HepG2 (cell line): ENCODE measurements at regions not wholly inside any gene's neighbourhood (a gene's known extent, or its start where the extent isn't known, plus 50 kb on each side); places are given as distances from the start of the nearest gene placed in this dataset.

Experiments used
- ATAC-seq: fragments of 200-7000 bp; cut with Tn5 transposase; 3 replicates; pipeline ENCODE4 v1.9.1; 2020; ENCODE audit warnings: mild to moderate bottlenecking, moderate library complexity
- BruUV-seq: library from RNA; stranded (reverse); fragments of 400-500 nt; replicated peaks from 2 replicates; lab custom pipeline; 2021; lab: Mats Ljungman, UMichigan
- CTCF ChIA-PET: fragments of 300-600 bp; formaldehyde crosslinking; extraction: SDS; loops from one replicate; lab custom pipeline; 2021; ENCODE audit warnings: low total read pairs, inconsistent platforms, low intra/inter-chr PET ratio; lab: Yijun Ruan, JAX
- POLR2A ChIA-PET: fragments of 350-600 bp; sonication (Branson Sonifier 250); formaldehyde crosslinking; loops from one replicate; lab custom pipeline; 2020; ENCODE audit warnings: antibody characterized with exemption, inconsistent platforms; lab: Yijun Ruan, JAX
- DNase-seq: peaks from one replicate; pipeline ENCODE4 v3.0.0-alpha.2; 2015; ENCODE audit warnings: low spot score
- FAIRE-seq: peaks from 3 replicates; lab custom pipeline; 2011; peaks lifted over from hg19 to GRCh38; lab: Jason Lieb, UNC
- H2AFZ ChIP-seq: one replicate; pipeline ENCODE4 v1.6.1; 2011; ENCODE audit warnings: low read length, inconsistent platforms
- H3K27ac ChIP-seq: fragments of 300-600 bp; 3 replicates; pipeline ENCODE4 v1.8.0; 2011; ENCODE audit warnings: mixed run types, mild to moderate bottlenecking, mixed read lengths, low read length, inconsistent platforms; ENCODE audit not compliant: insufficient read depth; ENCODE audit errors: extremely low read length
- H3K27me3 ChIP-seq, 2 experiments: fragments of 200-600 bp in 1 of 2; 2 replicates in 1 of 2; 3 replicates in 1 of 2; pipeline versions ENCODE4 v1.6.0 to v1.8.0; 2011; ENCODE audit warnings: low read length in 2 of 2, mild to moderate bottlenecking in 2 of 2, moderate library complexity in 2 of 2, inconsistent platforms in 1 of 2; ENCODE audit not compliant: insufficient read depth in 2 of 2, control insufficient read depth in 1 of 2
- H3K36me3 ChIP-seq, 2 experiments: fragments of 200-600 bp in 1 of 2; replicated peaks in 1 of 2; 2 replicates in 1 of 2; 3 replicates in 1 of 2; pipeline versions ENCODE4 v1.5.1 to v1.8.0; 2011; ENCODE audit warnings: low read length in 2 of 2, inconsistent platforms in 1 of 2; ENCODE audit not compliant: insufficient read depth in 2 of 2, control insufficient read depth in 1 of 2
- H3K4me1 ChIP-seq: 2 replicates; pipeline ENCODE4 v1.5.1; 2012; ENCODE audit warnings: low read length, inconsistent platforms; ENCODE audit not compliant: insufficient read depth
- H3K4me2 ChIP-seq: 2 replicates; pipeline ENCODE4 v1.6.0; 2011; ENCODE audit warnings: low read depth, low read length, inconsistent platforms
- H3K4me3 ChIP-seq, 3 experiments: fragments of 200-600 bp in 1 of 3; sonication (generic), shearing (Covaris generic) in 1 of 3; replicated peaks in 1 of 3; 2 replicates each; pipeline ENCODE4 v1.5.1; 2011 to 2016; ENCODE audit warnings: low read length in 3 of 3, inconsistent platforms in 2 of 3, low read depth in 2 of 3, mild to moderate bottlenecking in 2 of 3, control low read depth in 1 of 3, mixed read lengths in 1 of 3; ENCODE audit not compliant: insufficient read depth in 1 of 3
- H3K79me2 ChIP-seq: one replicate; pipeline ENCODE4 v1.6.1; 2011; ENCODE audit warnings: low read length, inconsistent platforms; ENCODE audit not compliant: insufficient read depth
- H3K9ac ChIP-seq: 2 replicates; pipeline ENCODE4 v1.6.0; 2011; ENCODE audit warnings: mild to moderate bottlenecking, low read depth, low read length, inconsistent platforms; ENCODE audit not compliant: insufficient read depth
- H3K9me3 ChIP-seq: 2 replicates; pipeline ENCODE4 v1.5.1; 2012; ENCODE audit warnings: mild to moderate bottlenecking, low read length
- H4K20me1 ChIP-seq: 2 replicates; pipeline ENCODE4 v1.6.0; 2011; ENCODE audit warnings: inconsistent platforms, mild to moderate bottlenecking, low read length, moderate library complexity; ENCODE audit not compliant: insufficient read depth
- CREB1 ChIP-seq, 2 experiments: fragments of 450-650 bp in 1 of 2; IDR thresholded peaks; 2 replicates each; pipeline ENCODE4 v1.6.1; 2016 to 2017; ENCODE audit warnings: control low read depth in 1 of 2, mild to moderate bottlenecking in 1 of 2, missing compliant biosample characterization in 1 of 2, missing genetic modification characterization in 1 of 2
- ELF3 ChIP-seq: IDR thresholded peaks from 2 replicates; pipeline ENCODE4 v1.6.1; 2016; ENCODE audit warnings: missing genetic modification reagents, missing compliant biosample characterization
- GMEB1 ChIP-seq: sonication (generic); formaldehyde crosslinking; IDR thresholded peaks from 2 replicates; pipeline ENCODE4 v1.5.1; 2020; ENCODE audit warnings: missing genetic modification reagents, mild to moderate bottlenecking, borderline replicate concordance
- NFE2L2 ChIP-seq: fragments of 150-350 bp; IDR thresholded peaks from 2 replicates; pipeline ENCODE4 v1.6.1; 2014; ENCODE audit warnings: low read length
- PAWR ChIP-seq: sonication (generic); formaldehyde crosslinking; IDR thresholded peaks from 2 replicates; pipeline ENCODE4 v1.4.0; 2020; ENCODE audit warnings: missing genetic modification reagents, mild to moderate bottlenecking, borderline replicate concordance
- RFX1 ChIP-seq: fragments of 450-650 bp; IDR thresholded peaks from 2 replicates; pipeline ENCODE4 v1.6.1; 2017
- SAP130 ChIP-seq: IDR thresholded peaks from 2 replicates; pipeline ENCODE4 v1.6.1; 2016; ENCODE audit warnings: low read depth
- SOX13 ChIP-seq, 3 experiments: fragments of 450-650 bp in 1 of 3; sonication (generic) in 1 of 3; formaldehyde crosslinking in 1 of 3; IDR thresholded peaks in 2 of 3; conservative IDR thresholded peaks in 1 of 3; 2 replicates each; pipeline versions ENCODE4 v1.5.0 to v1.6.1; 2016 to 2020; ENCODE audit warnings: antibody characterized with exemption in 1 of 3, mild to moderate bottlenecking in 1 of 3, missing compliant biosample characterization in 1 of 3, missing genetic modification reagents in 1 of 3, moderate library complexity in 1 of 3
- STAG1 ChIP-seq: sonication (generic); formaldehyde crosslinking; IDR thresholded peaks from 2 replicates; pipeline ENCODE4 v1.4.0; 2020; ENCODE audit warnings: missing genetic modification reagents
- ZC3H4 ChIP-seq: sonication (generic); formaldehyde crosslinking; IDR thresholded peaks from 2 replicates; pipeline ENCODE4 v1.4.0; 2020; ENCODE audit warnings: missing genetic modification reagents, borderline replicate concordance
- ZNF207 ChIP-seq: fragments of 450-650 bp; IDR thresholded peaks from 2 replicates; pipeline ENCODE4 v1.6.1; 2016; ENCODE audit warnings: antibody characterized with exemption, borderline replicate concordance
- ZNF44 ChIP-seq: sonication (generic); formaldehyde crosslinking; IDR thresholded peaks from 2 replicates; pipeline ENCODE4 v1.5.1; 2020; ENCODE audit warnings: mild to moderate bottlenecking, missing genetic modification reagents
- ZNF543 ChIP-seq: sonication (generic); formaldehyde crosslinking; IDR thresholded peaks from 2 replicates; pipeline ENCODE4 v1.4.0; 2020; ENCODE audit warnings: mild to moderate bottlenecking, missing genetic modification reagents
- ZNF563 ChIP-seq: sonication (generic); formaldehyde crosslinking; IDR thresholded peaks from 2 replicates; pipeline ENCODE4 v1.8.0; 2022; ENCODE audit warnings: mild to moderate bottlenecking, moderate library complexity, missing genetic modification reagents
- ZNF570 ChIP-seq: sonication (generic); formaldehyde crosslinking; IDR thresholded peaks from 2 replicates; pipeline ENCODE4 v1.4.0; 2020; ENCODE audit warnings: mild to moderate bottlenecking, missing genetic modification reagents, borderline replicate concordance
- ZNF644 ChIP-seq: IDR thresholded peaks from 2 replicates; pipeline ENCODE4 v1.6.1; 2016; ENCODE audit warnings: low read depth
- ZNF678 ChIP-seq: sonication (generic); formaldehyde crosslinking; IDR thresholded peaks from 2 replicates; pipeline ENCODE4 v1.4.0; 2020; ENCODE audit warnings: mild to moderate bottlenecking, missing genetic modification reagents
- ZNF703 ChIP-seq: sonication (generic); formaldehyde crosslinking; IDR thresholded peaks from 2 replicates; pipeline ENCODE4 v1.5.1; 2020; ENCODE audit warnings: missing genetic modification reagents, mild to moderate bottlenecking, moderate library complexity, borderline replicate concordance
- WGBS: methylation state at CpG from one replicate; pipeline ENCODE4 v1.1.6; 2017; ENCODE audit warnings: low lambda C conversion rate; 5-methylcytosine and 5-hydroxymethylcytosine counted together
- in situ Hi-C: cut with HindIII; loops from 2 replicates; pipeline ENCODE4 v1.10.0; 2017; ENCODE audit warnings: low pct_unique_long_range_greater_than_20kb; ENCODE audit not compliant: extremely low pct_ligation_motif_present
- intact Hi-C: fragments of 100-400 bp; cut with micrococcal nuclease; formaldehyde crosslinking; loops from one replicate; pipeline ENCODE4 v1.10.0; 2022; ENCODE audit not compliant: unreplicated experiment

GRCh38 chr6:12457094-12457493 lies 166.9 kb downstream of the EDN1 start:
- FAIRE-seq = no peak
- no peak overlapping the region for H3K27ac ChIP-seq
- H3K36me3 ChIP-seq = no peaks in the 10 kb centered on the region
- H2AFZ ChIP-seq = no peak overlapping the region
- no peaks in the 10 kb centered on the region for H4K20me1 ChIP-seq
- no peak overlapping the region for H3K4me3 ChIP-seq
- ChIA-PET CTCF (no interaction called here), POLR2A (no interaction called here)
- no peak overlapping the region for H3K4me2 ChIP-seq
- in situ Hi-C loops = no loop called here
- H3K79me2 ChIP-seq = no peaks in the 10 kb centered on the region
- H3K4me1 ChIP-seq = no peaks in the 10 kb centered on the region
- no peak for DNase-seq
- TF ChIP-seq ZNF644 (CRISPR knock-in tag) (no peak), ZNF678 (CRISPR knock-in tag) (no peak), RFX1 (no peak), CREB1 (IDR thresholded peaks at IDR 0.05) (no peak), CREB1 (CRISPR knock-in tag; IDR thresholded peaks at IDR 0.05) (no peak), SAP130 (no peak), SOX13 (IDR thresholded peaks at IDR 0.05) (no peak), SOX13 (CRISPR knock-in tag; conservative IDR thresholded peaks at IDR 0.05 in 1 of 2, IDR thresholded peaks at IDR 0.05 in 1 of 2) (no peak), ZNF703 (CRISPR knock-in tag) (no peak), ZNF563 (CRISPR knock-in tag) (no peak), ZNF44 (no peak), GMEB1 (CRISPR knock-in tag) (no peak), NFE2L2 (no peak), ZNF570 (CRISPR knock-in tag) (no peak), ELF3 (CRISPR knock-in tag) (no peak), ZNF207 (no peak), PAWR (CRISPR knock-in tag) (no peak), ZC3H4 (no peak), STAG1 (CRISPR knock-in tag) (no peak), ZNF543 (CRISPR knock-in tag) (no peak)
- H3K9me3 ChIP-seq = peaks cover 9% of the 10 kb centered on the region; the same call in 1 of the 2 replicates
- intact Hi-C loops = no loop called here
- H3K27me3 ChIP-seq = no peaks in the 10 kb centered on the region
- no TSS peak for BruUV-seq
- H3K9ac ChIP-seq = no peak overlapping the region
- 2% methylated on average over 3 of the region's 3 CpGs for WGBS
- no peak for ATAC-seq
